LoVo (cell line): ENCODE measurements at regions not wholly inside any gene's neighbourhood (a gene's known extent, or its start where the extent isn't known, plus 50 kb on each side); places are given as distances from the start of the nearest gene placed in this dataset.
"Not testable (repeated sequence)": the region's sequence is repeated elsewhere in the genome, so short reads cannot be mapped to it uniquely, and the experiment has no call there.

Experiments used
- DNase-seq: peaks from one replicate; pipeline ENCODE4 v3.0.0-alpha.2; 2016; ENCODE audit warnings: low spot score

DNA sequence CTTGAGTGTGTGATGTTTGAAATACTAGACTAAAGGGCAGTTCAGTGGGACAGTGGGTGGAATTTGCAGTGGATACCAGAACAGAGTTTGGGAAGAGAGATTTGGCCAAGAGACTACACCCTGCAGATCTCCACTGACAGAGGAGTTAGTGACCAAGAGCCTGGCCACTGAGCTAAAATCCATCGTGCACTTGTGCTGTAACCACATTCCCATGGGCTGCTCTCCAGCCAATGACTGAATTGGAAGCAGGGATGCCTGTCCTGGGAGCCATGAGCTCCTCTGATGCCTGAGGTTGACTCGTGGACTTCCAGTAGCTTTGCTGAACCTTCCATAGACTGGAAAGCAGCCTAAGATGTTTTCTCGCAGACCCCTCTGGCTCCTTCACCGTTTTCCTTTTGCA, 296.1 kb downstream of the TRIML1 start:
- DNase-seq: no peak

GRCh38 chr4:188437535-188437934, 298.3 kb downstream of the TRIML1 start:
- DNase-seq: no peak

DNA sequence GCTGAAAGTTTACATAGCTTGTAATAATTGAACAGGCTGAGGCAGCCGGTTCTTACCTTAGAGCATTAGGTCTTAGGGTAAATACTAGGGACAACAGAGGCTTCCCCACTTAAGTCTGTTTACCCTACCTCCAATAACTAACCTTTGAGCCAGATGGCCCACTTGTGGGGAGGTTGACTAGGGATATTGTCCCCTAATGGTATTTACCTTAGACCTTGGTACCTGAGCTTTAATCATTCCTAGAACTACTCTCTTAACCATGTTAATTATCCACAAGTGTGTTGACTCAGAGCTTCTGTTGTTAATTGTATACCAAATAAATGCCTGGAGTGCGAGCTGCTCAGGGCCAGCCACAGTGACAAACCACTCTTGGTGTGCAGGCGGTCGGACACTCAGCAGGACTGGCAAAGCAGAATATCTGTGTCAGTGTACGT, 299.2 kb downstream of the TRIML1 start:
- not testable (repeated sequence) for DNase-seq

DNA sequence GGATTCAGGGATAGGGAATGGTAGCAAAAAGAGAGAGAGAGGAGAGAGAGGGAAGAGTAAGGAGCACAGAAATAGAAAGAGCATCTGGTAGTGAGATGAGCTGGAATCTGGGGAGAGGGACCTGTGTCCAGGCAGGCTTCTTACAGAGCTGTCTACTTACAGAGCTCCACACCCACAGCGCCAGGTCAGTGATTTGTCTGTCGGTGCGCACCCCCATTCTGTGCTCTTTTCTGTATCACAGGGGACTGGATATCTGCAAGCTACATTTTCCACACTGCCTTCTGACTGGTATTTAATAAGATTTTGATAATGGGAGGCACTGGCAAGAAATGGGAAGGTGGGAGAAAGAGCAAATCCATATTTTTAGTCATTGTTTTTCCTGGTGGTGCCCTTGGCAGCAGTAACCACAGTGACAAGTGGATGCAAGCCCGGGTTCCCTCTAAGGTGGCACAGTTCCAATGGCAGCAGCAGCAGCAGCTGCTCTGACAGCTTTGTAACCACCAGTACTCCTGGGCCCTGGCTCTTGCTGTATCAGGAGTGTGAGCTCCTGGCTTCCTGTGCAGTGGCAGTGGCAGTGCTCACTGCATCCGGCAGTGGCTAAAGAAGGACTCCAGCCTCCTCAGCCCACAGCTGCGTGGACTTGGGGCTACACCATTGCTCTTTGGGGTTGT, 300.5 kb downstream of the TRIML1 start:
- no peak for DNase-seq

DNA sequence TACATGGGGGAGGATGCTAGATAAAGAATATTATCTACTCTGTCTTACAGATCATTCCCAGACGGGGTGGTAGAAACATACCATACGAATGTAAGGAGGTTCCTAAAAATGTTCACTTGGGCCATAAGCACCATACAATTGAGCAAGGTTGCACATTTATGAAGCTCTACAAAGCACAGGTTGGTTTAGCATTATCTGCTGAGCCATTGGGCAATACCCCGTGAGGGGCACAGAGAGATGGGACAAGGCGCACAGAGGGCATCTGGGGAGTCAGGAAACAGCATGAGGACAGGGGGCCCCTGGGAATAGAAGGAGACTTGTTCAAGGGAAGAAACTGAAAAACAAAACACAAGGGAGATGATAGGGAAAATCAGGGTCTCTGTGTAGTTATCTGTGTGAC, 305.3 kb downstream of the TRIML1 start:
- DNase-seq: no peak

DNA sequence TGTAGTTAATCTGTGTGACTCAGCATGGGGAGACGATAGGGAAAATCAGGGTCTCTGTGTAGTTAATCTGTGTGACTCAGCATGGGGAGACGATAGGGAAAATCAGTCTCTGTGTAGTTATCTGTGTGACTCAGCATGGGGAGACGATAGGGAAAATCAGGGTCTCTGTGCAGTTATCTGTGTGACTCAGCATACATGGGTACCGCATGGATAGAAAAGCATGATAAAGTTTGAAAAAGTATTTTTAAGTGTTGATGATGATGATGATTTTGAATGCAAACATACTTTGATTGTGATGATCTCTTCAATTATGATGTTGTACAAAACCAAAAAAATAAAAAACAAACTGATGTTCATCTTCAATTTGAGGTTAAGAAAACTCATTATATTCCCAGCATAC, 309.8 kb downstream of the TRIML1 start:
- not testable (repeated sequence) for DNase-seq

- no peak for DNase-seq
These were observed 311.3 kb downstream of the TRIML1 start for GRCh38 chr4:188450571-188450970.

DNA sequence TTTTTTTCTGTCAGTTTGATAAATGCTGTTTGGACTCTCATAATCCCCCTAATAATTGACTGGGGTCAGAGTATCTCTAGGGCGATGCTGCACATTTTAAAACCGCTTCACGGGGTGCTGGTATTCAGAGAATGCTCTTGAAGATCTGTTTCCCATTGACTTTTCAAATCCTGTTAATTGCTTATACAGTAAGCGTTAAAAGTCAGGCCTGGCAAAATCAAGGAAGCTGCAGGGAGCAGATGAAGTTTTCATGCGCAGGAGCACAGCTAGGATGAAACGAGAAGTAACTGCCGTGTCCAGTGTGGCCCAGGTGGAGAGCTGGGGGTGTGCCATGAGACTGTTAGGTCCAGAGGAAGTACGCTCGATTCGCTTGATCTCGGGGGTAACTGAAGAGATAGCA, 312.9 kb downstream of the TRIML1 start:
- no peak for DNase-seq

DNA sequence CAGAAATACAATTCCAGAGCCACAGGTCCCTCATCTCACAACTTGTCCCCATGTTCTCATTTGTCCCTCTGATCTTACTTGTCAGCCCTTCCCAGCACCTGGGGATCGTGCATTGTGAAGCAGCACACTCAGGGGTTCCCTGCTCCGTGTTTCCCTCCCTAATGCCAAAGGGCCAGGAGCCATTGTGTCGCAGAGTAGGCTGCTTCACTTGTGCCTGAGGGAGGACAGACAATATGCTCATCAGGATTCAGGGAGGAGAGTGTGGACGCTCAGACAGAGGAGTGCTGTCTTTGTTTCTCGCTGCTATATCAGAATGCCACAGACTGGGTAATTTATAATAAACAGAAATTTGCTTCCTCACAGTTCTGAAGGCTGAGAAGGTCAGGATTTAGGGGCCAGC, 315.3 kb downstream of the TRIML1 start:
- no peak for DNase-seq

DNA sequence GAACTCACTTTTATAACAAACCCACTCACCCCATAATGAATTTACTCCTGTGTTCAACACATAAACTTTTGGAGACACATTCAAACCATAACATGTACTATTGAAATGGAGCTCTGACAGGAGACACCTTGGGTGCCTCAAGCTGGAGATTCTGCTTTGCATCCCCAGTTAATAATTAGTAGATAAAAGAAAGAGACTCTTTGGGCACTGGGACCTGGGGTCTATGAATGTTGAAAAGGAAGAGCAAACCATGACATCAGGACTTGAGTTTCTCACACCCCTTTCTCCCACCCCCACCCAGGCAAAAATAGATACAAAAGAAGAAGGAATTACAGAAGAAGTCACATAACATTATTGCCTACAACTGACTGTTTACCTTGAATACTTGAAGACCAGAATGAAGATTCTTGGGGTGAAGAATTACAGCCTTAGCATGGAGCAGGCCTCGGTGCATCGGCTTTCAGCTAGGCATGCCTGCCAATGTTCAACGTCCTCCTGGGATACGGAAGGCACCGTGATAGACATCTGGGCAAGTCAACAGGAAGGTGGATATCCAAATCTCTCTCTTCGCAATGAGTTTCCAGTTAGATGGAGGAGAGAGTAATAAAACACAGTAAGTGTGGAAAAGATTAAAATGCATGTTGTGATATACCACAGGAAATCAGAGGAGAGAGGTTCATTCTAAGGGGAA, 316.0 kb downstream of the TRIML1 start:
- no peak for DNase-seq

GRCh38 chr4:188459381-188459780, 320.1 kb downstream of the TRIML1 start:
- no peak for DNase-seq

- no peak for DNase-seq
These were observed 324.7 kb downstream of the TRIML1 start for GRCh38 chr4:188463909-188464308.

DNA sequence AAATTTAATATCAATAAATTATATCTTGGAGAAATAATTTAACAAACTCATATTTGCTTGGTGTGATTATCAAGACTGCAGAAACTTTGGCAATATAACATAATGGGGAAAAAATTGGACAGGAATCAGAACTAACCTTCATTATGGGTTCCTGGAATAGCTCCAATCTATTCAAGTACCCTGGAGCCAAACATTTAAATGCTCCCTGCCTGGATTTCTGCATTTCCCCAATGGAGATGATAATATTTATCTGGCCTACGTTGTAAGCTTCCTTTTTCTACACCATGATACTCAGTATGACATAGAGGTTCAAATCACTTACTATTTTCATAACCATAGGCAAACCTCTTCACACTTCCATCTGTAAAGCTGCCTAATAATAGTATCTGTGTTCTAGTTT, 326.8 kb downstream of the TRIML1 start:
- DNase-seq: no peak

GRCh38 chr4:188484256-188484655, 345.0 kb downstream of the TRIML1 start:
- DNase-seq: no peak

GRCh38 chr4:188485906-188486305, 346.7 kb downstream of the TRIML1 start:
- DNase-seq: no peak

DNA sequence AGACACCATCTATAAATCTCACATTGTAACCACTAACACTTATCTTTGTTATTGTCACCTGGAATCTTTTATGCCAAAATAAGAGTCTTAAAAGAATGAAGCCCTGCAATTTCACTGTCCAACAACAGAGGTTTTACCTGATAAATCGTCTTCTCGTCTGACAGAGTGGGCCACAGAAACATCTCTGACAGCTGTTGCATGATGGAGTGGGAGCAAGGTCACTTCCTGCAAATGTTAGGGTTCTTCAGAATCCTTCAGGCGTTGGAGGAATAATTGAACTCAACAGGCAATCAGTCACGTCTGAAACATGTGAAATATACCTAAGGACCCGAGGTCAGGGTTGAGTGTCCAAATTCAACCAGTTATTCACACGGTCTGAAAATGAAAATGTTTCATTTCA, 353.6 kb downstream of the TRIML1 start:
- DNase-seq: no peak

GRCh38 chr4:188495169-188495568, 355.9 kb downstream of the TRIML1 start:
- no peak for DNase-seq

- no peak for DNase-seq
These were observed 372.2 kb downstream of the TRIML1 start for GRCh38 chr4:188511431-188511830.

DNA sequence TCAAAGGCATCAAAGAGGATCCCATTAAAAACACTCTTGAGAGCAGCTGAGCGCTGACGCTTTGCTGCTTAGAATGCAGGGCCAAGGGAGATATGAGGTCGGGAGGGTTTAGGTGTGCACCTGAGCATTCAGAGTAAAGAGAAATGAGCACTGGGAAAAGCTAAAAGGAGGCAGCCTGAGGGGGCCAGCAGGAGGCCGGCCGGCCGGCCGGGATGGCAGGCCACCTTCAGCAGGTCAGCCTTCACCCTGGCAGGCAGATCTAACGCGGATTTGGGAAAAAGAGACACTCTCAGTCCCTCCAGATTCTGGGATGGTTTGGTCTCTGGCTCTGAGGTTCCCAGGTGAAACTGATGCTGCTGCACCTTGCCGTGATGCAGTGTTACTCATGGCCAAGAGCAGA, 393.5 kb downstream of the TRIML1 start:
- no peak for DNase-seq

GRCh38 chr4:188534297-188534696, 395.1 kb downstream of the TRIML1 start:
- no peak for DNase-seq

DNA sequence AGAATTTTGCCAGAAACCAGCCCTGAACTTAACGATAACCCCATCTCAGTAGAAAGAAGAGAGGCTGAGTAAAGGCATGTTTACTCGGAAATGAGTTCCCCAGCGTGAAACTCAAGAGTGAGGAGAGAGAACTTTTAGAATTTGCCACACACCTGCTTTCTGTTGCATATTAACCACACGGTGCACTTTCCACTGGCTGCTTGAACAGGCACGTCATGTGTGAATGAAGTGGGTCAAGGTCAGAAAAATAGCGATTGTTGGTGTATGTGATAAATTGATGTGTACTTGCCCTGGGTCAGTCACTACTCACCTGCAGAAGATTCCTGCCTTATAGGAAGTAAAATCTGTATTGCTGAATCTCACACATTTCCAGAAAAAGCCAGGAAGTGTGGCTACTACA, 395.7 kb downstream of the TRIML1 start:
- DNase-seq: no peak

DNA sequence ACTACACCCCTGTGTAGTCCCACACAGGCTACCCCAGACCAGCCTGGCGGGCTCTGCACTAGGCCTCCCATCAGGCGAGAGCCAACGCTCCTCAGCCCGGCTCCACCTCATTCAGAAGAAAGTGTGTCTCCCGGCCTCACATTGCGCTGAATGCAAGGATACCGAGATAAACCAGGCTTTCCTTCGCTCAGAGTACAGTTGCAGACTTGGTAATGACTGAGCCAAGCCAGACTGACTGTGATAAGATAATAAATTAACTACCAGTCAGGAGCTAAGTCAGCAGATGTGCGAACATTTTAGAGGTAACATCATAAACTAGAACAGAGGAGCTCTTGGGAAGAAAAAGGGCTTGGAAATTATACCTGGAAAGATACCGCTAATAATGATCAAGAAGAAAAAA, 397.6 kb downstream of the TRIML1 start:
- no peak for DNase-seq

DNA sequence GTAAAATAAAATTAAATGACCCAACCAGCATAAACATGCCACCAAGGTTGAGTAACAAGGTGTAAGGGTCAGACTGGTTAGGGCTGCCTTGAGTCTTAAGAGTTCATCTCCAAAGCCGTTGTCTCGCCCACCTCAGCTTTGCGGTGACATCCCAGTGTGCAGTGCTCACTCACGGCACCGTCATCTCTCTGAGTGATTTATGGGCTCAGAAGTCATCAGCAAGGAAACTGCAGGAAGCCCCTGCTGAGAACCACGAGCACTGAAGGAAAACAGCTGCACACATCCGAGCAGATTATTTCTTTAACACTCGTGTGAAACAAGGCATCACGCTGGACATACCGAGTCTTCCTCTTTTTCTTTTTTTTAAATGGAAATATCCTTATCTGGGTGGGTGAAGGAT, 411.1 kb downstream of the TRIML1 start:
- DNase-seq: no peak

DNA sequence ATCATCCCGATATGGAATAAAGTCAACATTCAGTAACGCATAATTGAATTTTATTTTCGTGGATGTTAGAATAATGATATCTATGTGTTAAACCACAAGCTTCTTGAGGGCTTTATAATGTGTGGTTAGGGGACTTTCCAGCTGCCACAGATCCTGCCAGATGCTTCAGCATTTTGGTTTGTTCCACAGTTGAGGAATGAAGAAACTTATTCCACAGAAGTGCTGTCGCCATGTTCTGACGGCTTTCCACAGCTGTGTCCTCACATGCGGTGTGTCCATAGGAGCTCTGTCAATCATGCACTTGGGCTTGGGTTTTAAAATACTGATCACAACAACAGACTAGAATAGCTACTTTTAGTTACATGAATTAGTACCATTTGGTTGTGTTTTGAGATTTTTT, 411.9 kb downstream of the TRIML1 start:
- no peak for DNase-seq
